AG10803 (cell line): ENCODE measurements at regions not wholly inside any gene's neighbourhood (a gene's known extent, or its start where the extent isn't known, plus 50 kb on each side); places are given as distances from the start of the nearest gene placed in this dataset.

Experiments
- DNase-seq: peaks from one replicate; pipeline ENCODE4 v3.0.0; 2010; ENCODE audit warnings: low read depth
- H3K4me3 ChIP-seq: 2 replicates; pipeline ENCODE4 v1.5.1; 2011; ENCODE audit warnings: mild to moderate bottlenecking, low read length, control low read depth
- CTCF ChIP-seq: conservative IDR thresholded peaks from 2 replicates; pipeline ENCODE4 v1.5.1; 2011; ENCODE audit warnings: mild to moderate bottlenecking, low read length, control low read depth, inconsistent platforms

GRCh38 chr18:51739044-51739666 lies 541.7 kb upstream of the MEX3C start:
- no peak for DNase-seq
- H3K4me3 ChIP-seq, result no peak overlapping the region
- TF ChIP-seq CTCF, result no peak

GRCh38 chr18:51751901-51752300 lies 554.4 kb upstream of the MEX3C start:
- no peak for DNase-seq
- no peak overlapping the region for H3K4me3 ChIP-seq
- TF ChIP-seq CTCF, result no peak

GRCh38 chr18:51753365-51754057 lies 556.0 kb upstream of the MEX3C start:
- no peak overlapping the region for H3K4me3 ChIP-seq
- DNase-seq, result no peak
- no peak for TF ChIP-seq CTCF

GRCh38 chr18:51754566-51754965 lies 557.1 kb upstream of the MEX3C start:
- DNase-seq, result no peak
- no peak for TF ChIP-seq CTCF

GRCh38 chr18:51757255-51757924 lies 559.9 kb upstream of the MEX3C start:
- H3K4me3 ChIP-seq, result no peak overlapping the region
- no peak for DNase-seq
- TF ChIP-seq CTCF, result no peak

More at GRCh38 chr18:51754566-51754965, 557.1 kb upstream of the MEX3C start:
- no peak overlapping the region for H3K4me3 ChIP-seq

- no peak for DNase-seq
Measured at GRCh38 chr18:51762373-51762772, 564.9 kb upstream of the MEX3C start.

More at GRCh38 chr18:51762373-51762772, 564.9 kb upstream of the MEX3C start:
- H3K4me3 ChIP-seq, result no peak overlapping the region
- TF ChIP-seq CTCF, result no peak
